Embryonic facial prominence (tissue), 1 donor: ENCODE measurements at regions not wholly inside any gene's neighbourhood (a gene's known extent, or its start where the extent isn't known, plus 50 kb on each side); places are given as distances from the start of the nearest gene placed in this dataset.

ENCODE experiments used
- DNase-seq: peaks from one replicate; pipeline ENCODE4 v3.0.0-alpha.2; 2016; ENCODE audit errors: extremely low spot score

GRCh38 chr7:85510287-85510686, 323.4 kb upstream of the SEMA3D start:
- no peak for DNase-seq

- DNase-seq: no peak
Measured at GRCh38 chr7:85509476-85509875, 322.6 kb upstream of the SEMA3D start.

GRCh38 chr7:85508642-85509410, 322.0 kb upstream of the SEMA3D start:
- DNase-seq: no peak

GRCh38 chr7:85498031-85498430, 311.2 kb upstream of the SEMA3D start:
- DNase-seq: no peak

GRCh38 chr7:85489498-85489897, 302.6 kb upstream of the SEMA3D start:
- no peak for DNase-seq

- DNase-seq: no peak
Measured at GRCh38 chr7:85488406-85488805, 301.6 kb upstream of the SEMA3D start.

- DNase-seq: no peak
Measured at GRCh38 chr7:85483177-85483576, 296.3 kb upstream of the SEMA3D start.

- DNase-seq: no peak
Measured at GRCh38 chr7:85480666-85481065, 293.8 kb upstream of the SEMA3D start.

GRCh38 chr7:85479918-85480643, 293.2 kb upstream of the SEMA3D start:
- peak; percentile 58 for DNase-seq

- no peak for DNase-seq
Measured at GRCh38 chr7:85478530-85478929, 291.7 kb upstream of the SEMA3D start.

- DNase-seq: no peak
Measured at GRCh38 chr7:85475476-85475875, 288.6 kb upstream of the SEMA3D start.

- DNase-seq: no peak
Measured at GRCh38 chr7:85475071-85475470, 288.2 kb upstream of the SEMA3D start.

GRCh38 chr7:85474234-85474633, 287.4 kb upstream of the SEMA3D start:
- no peak for DNase-seq

- DNase-seq: no peak
Measured at GRCh38 chr7:85471740-85472139, 284.9 kb upstream of the SEMA3D start.

- DNase-seq: no peak
Measured at GRCh38 chr7:85471307-85471706, 284.5 kb upstream of the SEMA3D start.

GRCh38 chr7:85469446-85470010, 282.7 kb upstream of the SEMA3D start:
- DNase-seq: no peak

GRCh38 chr7:85464042-85464651, 277.3 kb upstream of the SEMA3D start:
- no peak for DNase-seq

GRCh38 chr7:85462671-85463070, 275.8 kb upstream of the SEMA3D start:
- DNase-seq: no peak

- no peak for DNase-seq
Measured at GRCh38 chr7:85457911-85458310, 271.1 kb upstream of the SEMA3D start.

GRCh38 chr7:85456254-85456653, 269.4 kb upstream of the SEMA3D start:
- no peak for DNase-seq

GRCh38 chr7:85454904-85455303, 268.0 kb upstream of the SEMA3D start:
- DNase-seq: no peak

GRCh38 chr7:85452674-85453073, 265.8 kb upstream of the SEMA3D start:
- no peak for DNase-seq

- DNase-seq: no peak
Measured at GRCh38 chr7:85449478-85449877, 262.6 kb upstream of the SEMA3D start.
